GM23338 (cell line): ENCODE measurements at regions not wholly inside any gene's neighbourhood (a gene's known extent, or its start where the extent isn't known, plus 50 kb on each side); places are given as distances from the start of the nearest gene placed in this dataset.

ENCODE experiments used
- ATAC-seq: fragments of 200-7000 bp; cut with Tn5 transposase; 3 replicates; pipeline ENCODE4 v1.9.1; 2020
- DNase-seq: peaks from one replicate; pipeline ENCODE4 v3.0.0-alpha.2; 2015; ENCODE audit warnings: low spot score
- H2AFZ ChIP-seq: fragments of 200-600 bp; sonication (generic); 2 replicates; pipeline ENCODE4 v1.8.0; 2016; ENCODE audit warnings: antibody characterized with exemption, mild to moderate bottlenecking, moderate library complexity
- H3F3A ChIP-seq: fragments of 200-600 bp; sonication (generic); replicated peaks from 2 replicates; pipeline ENCODE4 v1.8.0; 2017; ENCODE audit warnings: antibody characterized with exemption, mixed run types, low read depth
- H3K27ac ChIP-seq: fragments of 200-600 bp; sonication (generic); 2 replicates; pipeline ENCODE4 v1.6.1; 2016; ENCODE audit warnings: low read depth
- H3K27me3 ChIP-seq: fragments of 200-600 bp; sonication (generic); 2 replicates; pipeline ENCODE4 v1.8.0; 2016; ENCODE audit warnings: mild to moderate bottlenecking, mixed run types, moderate library complexity; ENCODE audit not compliant: insufficient read depth
- H3K36me3 ChIP-seq: fragments of 200-600 bp; sonication (generic); 2 replicates; pipeline ENCODE4 v1.8.0; 2016; ENCODE audit warnings: mild to moderate bottlenecking; ENCODE audit not compliant: insufficient read depth
- H3K4me1 ChIP-seq: fragments of 200-600 bp; sonication (generic); 2 replicates; pipeline ENCODE4 v1.8.0; 2016; ENCODE audit warnings: mild to moderate bottlenecking, moderate library complexity; ENCODE audit not compliant: insufficient read depth
- H3K4me2 ChIP-seq: fragments of 200-600 bp; sonication (generic); 2 replicates; pipeline ENCODE4 v1.7.1; 2017; ENCODE audit warnings: mixed run types
- H3K4me3 ChIP-seq: fragments of 200-600 bp; sonication (generic); 2 replicates; pipeline ENCODE4 v1.6.1; 2016; ENCODE audit warnings: mixed run types
- H3K79me2 ChIP-seq: fragments of 200-600 bp; sonication (generic); replicated peaks from 2 replicates; pipeline ENCODE4 v1.8.0; 2017; ENCODE audit warnings: mild to moderate bottlenecking; ENCODE audit not compliant: insufficient read depth
- H3K9me2 ChIP-seq: fragments of 200-600 bp; sonication (generic); 2 replicates; pipeline ENCODE4 v1.8.0; 2017; ENCODE audit not compliant: insufficient read depth
- H4K20me1 ChIP-seq: fragments of 200-600 bp; sonication (generic); replicated peaks from 2 replicates; pipeline ENCODE4 v1.8.0; 2017; ENCODE audit warnings: mild to moderate bottlenecking; ENCODE audit not compliant: insufficient read depth
- H3K27ac Mint-ChIP-seq: 2 replicates; pipeline ENCODE4 v1.8.0; 2020; ENCODE audit warnings: inconsistent platforms, mild to moderate bottlenecking, moderate library complexity, mixed read lengths
- H3K27me3 Mint-ChIP-seq: 3 replicates; pipeline ENCODE4 v1.8.0; 2022; ENCODE audit warnings: low read depth, mild to moderate bottlenecking, moderate library complexity, mixed read lengths, inconsistent platforms; ENCODE audit not compliant: insufficient read depth, poor library complexity
- H3K36me3 Mint-ChIP-seq: 3 replicates; pipeline ENCODE4 v1.8.0; 2021; ENCODE audit warnings: low read depth, mild to moderate bottlenecking, inconsistent platforms, moderate library complexity, mixed read lengths
- H3K4me1 Mint-ChIP-seq: 3 replicates; pipeline ENCODE4 v1.8.0; 2020; ENCODE audit warnings: mild to moderate bottlenecking, inconsistent platforms, mixed read lengths
- H3K4me3 Mint-ChIP-seq: 3 replicates; pipeline ENCODE4 v1.8.0; 2021; ENCODE audit warnings: moderate library complexity, mild to moderate bottlenecking, inconsistent platforms, mixed read lengths
- H3K9me3 Mint-ChIP-seq: 3 replicates; pipeline ENCODE4 v1.8.0; 2020; ENCODE audit warnings: moderate library complexity, mild to moderate bottlenecking, inconsistent platforms, mixed read lengths
- CREB1 ChIP-seq: fragments of 250-450 bp; sonication (Bioruptor Pico); IDR thresholded peaks from 2 replicates; pipeline ENCODE4 v1.5.0; 2020; ENCODE audit warnings: low read depth, mild to moderate bottlenecking, moderate library complexity
- CTCF ChIP-seq, 2 experiments: fragments of 200-600 bp in 1 of 2; sonication (generic) in 1 of 2; conservative IDR thresholded peaks; 2 replicates each; pipeline versions ENCODE4 v1.5.1 to v1.6.1; 2016 to 2017; ENCODE audit warnings: antibody characterized with exemption in 2 of 2, low read depth in 2 of 2, mild to moderate bottlenecking in 2 of 2, moderate library complexity in 1 of 2
- ETS1 ChIP-seq: IDR thresholded peaks from 2 replicates; pipeline ENCODE4 v1.6.1; 2016; ENCODE audit warnings: antibody characterized with exemption
- EZH2 ChIP-seq: fragments of 200-600 bp; sonication (generic); IDR thresholded peaks from one replicate; pipeline ENCODE4 v1.8.0; 2017; ENCODE audit warnings: antibody characterized with exemption, mild to moderate bottlenecking, low read depth; ENCODE audit not compliant: unreplicated experiment
- EZH2phosphoT487 ChIP-seq: fragments of 200-600 bp; sonication (generic); IDR thresholded peaks from one replicate; pipeline ENCODE4 v1.8.1; 2018; ENCODE audit warnings: antibody characterized with exemption; ENCODE audit not compliant: unreplicated experiment
- JUNB ChIP-seq: IDR thresholded peaks from one replicate; pipeline ENCODE4 v1.6.1; 2016; ENCODE audit warnings: antibody characterized with exemption; ENCODE audit not compliant: unreplicated experiment
- NANOG ChIP-seq: IDR thresholded peaks from 2 replicates; pipeline ENCODE4 v1.6.1; 2016; ENCODE audit warnings: antibody characterized with exemption, borderline replicate concordance
- REST ChIP-seq: IDR thresholded peaks from one replicate; pipeline ENCODE4 v1.6.1; 2018; ENCODE audit warnings: antibody characterized with exemption; ENCODE audit not compliant: unreplicated experiment
- STAT1 ChIP-seq: IDR thresholded peaks from one replicate; pipeline ENCODE4 v1.6.1; 2016; ENCODE audit warnings: antibody characterized with exemption; ENCODE audit not compliant: unreplicated experiment
- ZNF114 ChIP-seq: fragments of 250-450 bp; sonication (Bioruptor Pico); IDR thresholded peaks from 2 replicates; pipeline ENCODE4 v1.5.0; 2020; ENCODE audit warnings: mild to moderate bottlenecking, moderate library complexity
- ZNF331 ChIP-seq: fragments of 250-450 bp; sonication (Bioruptor Pico); IDR thresholded peaks from 2 replicates; pipeline ENCODE4 v1.5.0; 2020; ENCODE audit warnings: low read depth, mild to moderate bottlenecking, moderate library complexity
- ZNF462 ChIP-seq: fragments of 250-450 bp; sonication (Bioruptor Pico); IDR thresholded peaks from 2 replicates; pipeline ENCODE4 v1.5.0; 2020; ENCODE audit warnings: mild to moderate bottlenecking, moderate library complexity

GRCh38 chr20:1813101-1813529 is 82.1 kb upstream of the SIRPA start:
- Histone ChIP-seq H3K27me3 (no peaks in the 10 kb centered on the region), H3K4me2 (no peak overlapping the region), H3K9me2 (no peaks in the 10 kb centered on the region), H3K4me1 (peaks cover 18% of the 10 kb centered on the region), H3K4me3 (no peak overlapping the region), H4K20me1 (no peaks in the 10 kb centered on the region), H3K27ac (no peak overlapping the region), H3K36me3 (no peaks in the 10 kb centered on the region), H3F3A (no peaks in the 10 kb centered on the region), H3K79me2 (no peaks in the 10 kb centered on the region), H2AFZ (no peak overlapping the region)
- H3K9me3 Mint-ChIP-seq: no peaks in the 10 kb centered on the region
- ATAC-seq: no peak
- H3K27me3 Mint-ChIP-seq: peaks cover 15% of the 10 kb centered on the region
- no peak overlapping the region for H3K27ac Mint-ChIP-seq
- no peak for DNase-seq
- no peaks in the 10 kb centered on the region for H3K36me3 Mint-ChIP-seq
- no peak overlapping the region for H3K4me3 Mint-ChIP-seq
- H3K4me1 Mint-ChIP-seq: peaks cover 42% of the 10 kb centered on the region
- TF ChIP-seq REST: no peak
- no peak for TF ChIP-seq ETS1
- no peak for TF ChIP-seq EZH2
- TF ChIP-seq JUNB: no peak
- TF ChIP-seq EZH2phosphoT487: no peak
- TF ChIP-seq STAT1: no peak
- TF ChIP-seq CREB1 (CRISPR knock-in tag): no peak
- no peak for TF ChIP-seq NANOG
- TF ChIP-seq CTCF (conservative IDR thresholded peaks at IDR 0.05; ENCODE audit: low read depth in 2 of 2): no peak
- no peak for TF ChIP-seq ZNF114
- TF ChIP-seq ZNF331 (CRISPR knock-in tag): no peak
- TF ChIP-seq ZNF462 (CRISPR knock-in tag): no peak
